DND-41 (cell line): ENCODE measurements at regions not wholly inside any gene's neighbourhood (a gene's known extent, or its start where the extent isn't known, plus 50 kb on each side); places are given as distances from the start of the nearest gene placed in this dataset.

Experiments
- EZH2 ChIP-seq: IDR thresholded peaks from 3 replicates; pipeline ENCODE4 v1.6.1; 2012; ENCODE audit warnings: borderline replicate concordance, low read depth, mild to moderate bottlenecking, moderate library complexity, low read length, inconsistent platforms; ENCODE audit not compliant: severe bottlenecking
- TF ChIP-seq, protein P1 (sequence below): IDR thresholded peaks from 2 replicates; pipeline ENCODE4 v1.5.1; 2012; ENCODE audit warnings: borderline replicate concordance, low read length, moderate library complexity, mild to moderate bottlenecking; ENCODE audit not compliant: poor library complexity, severe bottlenecking; ENCODE audit errors: extremely low read depth

DNA sequence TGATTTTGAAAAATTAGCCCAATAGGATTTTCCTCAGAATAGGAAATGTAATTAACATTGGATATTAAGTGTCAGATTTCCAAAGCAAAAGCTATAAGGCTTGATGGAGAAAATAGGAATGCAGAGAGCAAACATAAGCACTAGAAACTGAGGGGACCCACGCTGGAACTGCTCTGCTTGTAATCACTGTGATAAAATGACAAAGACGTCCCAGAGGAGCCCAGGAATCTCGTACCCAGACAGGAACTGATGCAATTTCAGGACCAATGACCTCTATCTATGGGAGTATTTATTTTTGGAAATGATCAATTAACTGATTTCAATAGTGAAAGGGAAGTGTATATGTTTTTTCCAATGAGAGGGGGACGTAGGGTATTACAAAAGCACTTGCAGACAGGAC, 714.5 kb upstream of the WWC1 start:
- no peak for TF ChIP-seq EZH2
- TF ChIP-seq, protein P1, sequence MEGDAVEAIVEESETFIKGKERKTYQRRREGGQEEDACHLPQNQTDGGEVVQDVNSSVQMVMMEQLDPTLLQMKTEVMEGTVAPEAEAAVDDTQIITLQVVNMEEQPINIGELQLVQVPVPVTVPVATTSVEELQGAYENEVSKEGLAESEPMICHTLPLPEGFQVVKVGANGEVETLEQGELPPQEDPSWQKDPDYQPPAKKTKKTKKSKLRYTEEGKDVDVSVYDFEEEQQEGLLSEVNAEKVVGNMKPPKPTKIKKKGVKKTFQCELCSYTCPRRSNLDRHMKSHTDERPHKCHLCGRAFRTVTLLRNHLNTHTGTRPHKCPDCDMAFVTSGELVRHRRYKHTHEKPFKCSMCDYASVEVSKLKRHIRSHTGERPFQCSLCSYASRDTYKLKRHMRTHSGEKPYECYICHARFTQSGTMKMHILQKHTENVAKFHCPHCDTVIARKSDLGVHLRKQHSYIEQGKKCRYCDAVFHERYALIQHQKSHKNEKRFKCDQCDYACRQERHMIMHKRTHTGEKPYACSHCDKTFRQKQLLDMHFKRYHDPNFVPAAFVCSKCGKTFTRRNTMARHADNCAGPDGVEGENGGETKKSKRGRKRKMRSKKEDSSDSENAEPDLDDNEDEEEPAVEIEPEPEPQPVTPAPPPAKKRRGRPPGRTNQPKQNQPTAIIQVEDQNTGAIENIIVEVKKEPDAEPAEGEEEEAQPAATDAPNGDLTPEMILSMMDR, result no peak
